Endothelial cell of umbilical vein (primary cell): ENCODE measurements at regions not wholly inside any gene's neighbourhood (a gene's known extent, or its start where the extent isn't known, plus 50 kb on each side); places are given as distances from the start of the nearest gene placed in this dataset.

Experiments used
- BruUV-seq: library from RNA; stranded (reverse); fragments of 400-500 nt; replicated peaks from 2 replicates; lab custom pipeline; 2021; lab: Mats Ljungman, UMichigan
- CTCF ChIA-PET: fragments of 300-600, 350-600 bp; sonication (Branson Sonifier 250); formaldehyde crosslinking; loops from one replicate; lab custom pipeline; 2021; ENCODE audit warnings: antibody characterized with exemption, inconsistent platforms; lab: Charles Lee
- POLR2A ChIA-PET: fragments of 300-600, 350-600 bp; sonication (Branson Sonifier 250); formaldehyde crosslinking; loops from one replicate; lab custom pipeline; 2021; ENCODE audit warnings: antibody characterized with exemption, inconsistent platforms; lab: Charles Lee
- DNase-seq: peaks from one replicate; pipeline ENCODE4 v3.0.0-alpha.2; 2011; ENCODE audit warnings: low read depth, low spot score
- FAIRE-seq: peaks from 2 replicates; lab custom pipeline; 2011; peaks lifted over from hg19 to GRCh38; lab: Jason Lieb, UNC
- H2AFZ ChIP-seq: 2 replicates; pipeline ENCODE4 v1.6.0; 2012; ENCODE audit warnings: low read depth, low read length, control low read depth, inconsistent platforms
- H3K27ac ChIP-seq: 2 replicates; pipeline ENCODE4 v1.5.1; 2011; ENCODE audit warnings: low read depth, mild to moderate bottlenecking, control low read depth, low read length, moderate library complexity; ENCODE audit not compliant: insufficient read depth
- H3K27me3 ChIP-seq, 2 experiments: 2 replicates each; pipeline versions ENCODE4 v1.6.0 to v1.6.1; 2011; ENCODE audit warnings: low read length in 2 of 2, mixed read lengths in 1 of 2; ENCODE audit not compliant: control insufficient read depth in 2 of 2, insufficient read depth in 2 of 2
- H3K36me3 ChIP-seq, 2 experiments: 2 replicates in 1 of 2; 3 replicates in 1 of 2; pipeline ENCODE4 v1.5.1; 2011; ENCODE audit warnings: low read length in 2 of 2, mild to moderate bottlenecking in 1 of 2, moderate library complexity in 1 of 2; ENCODE audit not compliant: control insufficient read depth in 2 of 2, insufficient read depth in 2 of 2; ENCODE audit errors: extremely low read depth in 1 of 2
- H3K4me1 ChIP-seq: 3 replicates; pipeline ENCODE4 v1.5.1; 2011; ENCODE audit warnings: mild to moderate bottlenecking, low read length; ENCODE audit not compliant: control insufficient read depth, insufficient read depth; ENCODE audit errors: extremely low read depth
- H3K4me2 ChIP-seq: 2 replicates; pipeline ENCODE4 v1.6.1; 2011; ENCODE audit warnings: low read length, control low read depth, mixed read lengths; ENCODE audit not compliant: insufficient read depth
- H3K4me3 ChIP-seq, 3 experiments: fragments of 200-600 bp in 1 of 3; sonication (generic), shearing (Covaris generic) in 1 of 3; replicated peaks in 1 of 3; 2 replicates each; pipeline ENCODE4 v1.5.1; 2011 to 2016; ENCODE audit warnings: control low read depth in 3 of 3, low read length in 3 of 3, mild to moderate bottlenecking in 2 of 3, inconsistent platforms in 1 of 3, low read depth in 1 of 3, moderate library complexity in 1 of 3; ENCODE audit not compliant: insufficient read depth in 1 of 3
- H3K79me2 ChIP-seq: 2 replicates; pipeline ENCODE4 v1.6.0; 2012; ENCODE audit warnings: low read length, inconsistent platforms; ENCODE audit not compliant: control insufficient read depth, insufficient read depth
- H3K9ac ChIP-seq: replicated peaks from 2 replicates; pipeline ENCODE3; 2011; ENCODE audit warnings: low read length, control low read depth; ENCODE audit not compliant: insufficient read depth; ENCODE audit errors: extremely low read depth
- H3K9me1 ChIP-seq: replicated peaks from 3 replicates; pipeline ENCODE4 v1.6.0; 2011; ENCODE audit warnings: mild to moderate bottlenecking, low read length; ENCODE audit not compliant: control insufficient read depth, insufficient read depth; ENCODE audit errors: extremely low read depth
- H3K9me3 ChIP-seq: replicated peaks from 2 replicates; pipeline ENCODE4 v1.5.1; 2012; ENCODE audit warnings: low read length, inconsistent platforms; ENCODE audit not compliant: control insufficient read depth, insufficient read depth
- H4K20me1 ChIP-seq: replicated peaks from 2 replicates; pipeline ENCODE3; 2011; ENCODE audit warnings: mild to moderate bottlenecking, low read length; ENCODE audit not compliant: control insufficient read depth, insufficient read depth; ENCODE audit errors: extremely low read depth
- EZH2 ChIP-seq: IDR thresholded peaks from 2 replicates; pipeline ENCODE4 v1.6.1; 2012; ENCODE audit warnings: borderline replicate concordance, low read depth, mild to moderate bottlenecking, moderate library complexity, low read length, inconsistent platforms; ENCODE audit not compliant: severe bottlenecking
- FOS ChIP-seq: IDR thresholded peaks from 2 replicates; pipeline ENCODE4 v1.6.1; 2011; ENCODE audit warnings: mild to moderate bottlenecking, low read length, moderate library complexity, borderline replicate concordance; ENCODE audit not compliant: insufficient read depth
- GATA2 ChIP-seq: IDR thresholded peaks from 2 replicates; pipeline ENCODE4 v1.7.0; 2011; ENCODE audit warnings: low read depth, mild to moderate bottlenecking, moderate library complexity, mixed read lengths, low read length; ENCODE audit not compliant: insufficient read length, insufficient read depth
- JUN ChIP-seq: IDR thresholded peaks from 2 replicates; pipeline ENCODE4 v1.6.1; 2011; ENCODE audit warnings: borderline replicate concordance, low read depth; ENCODE audit not compliant: insufficient read length, insufficient read depth
- MYC ChIP-seq: IDR thresholded peaks from one replicate; pipeline ENCODE4 v1.6.1; 2011; ENCODE audit warnings: mild to moderate bottlenecking, low read depth, low read length
- POLR2A ChIP-seq: IDR thresholded peaks from 2 replicates; pipeline ENCODE4 v1.6.1; 2012; ENCODE audit warnings: low read depth, mild to moderate bottlenecking, control low read depth, low read length
- POLR2AphosphoS5 ChIP-seq: IDR thresholded peaks from 2 replicates; pipeline ENCODE4 v1.6.1; 2012; ENCODE audit warnings: low read depth, mild to moderate bottlenecking, control low read depth, low read length, moderate library complexity; ENCODE audit not compliant: insufficient read depth
- dilution Hi-C: fragments of 300-500 bp; cut with MboI; formaldehyde crosslinking; loops from one replicate; pipeline ENCODE4 v1.15.0; 2019; ENCODE audit warnings: low sequenced_read_pairs; ENCODE audit not compliant: extremely low pct_ligation_motif_present
- intact Hi-C: fragments of 100-400 bp; cut with micrococcal nuclease; formaldehyde crosslinking; loops from one replicate; pipeline ENCODE4 v1.10.0; 2022
- TF ChIP-seq, protein P1 (sequence below), 2 donors: IDR thresholded peaks; 1 replicate in 1 of 2; 2 replicates in 1 of 2; pipeline ENCODE4 v1.5.1; 2011; ENCODE audit warnings: low read length in 2 of 2, mild to moderate bottlenecking in 2 of 2, moderate library complexity in 2 of 2, control low read depth in 1 of 2, inconsistent platforms in 1 of 2, low read depth in 1 of 2; ENCODE audit not compliant: insufficient read depth in 1 of 2; ENCODE audit errors: extremely low read depth in 1 of 2
- TF ChIP-seq, protein P2 (sequence below): IDR thresholded peaks from 2 replicates; pipeline ENCODE4 v1.6.1; 2011; ENCODE audit not compliant: insufficient read depth, insufficient read length

DNA sequence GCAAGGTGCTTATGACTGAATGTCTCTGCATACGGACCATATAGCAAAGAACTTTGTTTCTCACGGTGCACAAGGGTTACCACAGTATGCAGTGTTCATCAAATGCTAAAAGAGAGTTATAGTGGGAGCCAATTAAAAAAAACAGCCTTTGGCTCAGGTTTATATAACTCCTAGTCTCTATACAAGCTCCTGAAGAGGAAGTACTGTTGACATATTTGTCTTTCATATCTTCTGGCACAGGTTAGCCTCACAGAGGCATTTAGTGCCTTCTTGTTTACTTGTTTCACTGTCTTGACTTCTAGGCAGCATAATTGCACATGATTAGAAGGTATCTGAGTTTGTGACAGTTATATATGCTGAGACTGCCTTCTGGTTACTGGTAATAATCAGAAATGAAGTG lies 158.8 kb upstream of the FAM47C start:
- no peak for DNase-seq
- no TSS peak for BruUV-seq
- Histone ChIP-seq H3K27me3 (no peaks in the 10 kb centered on the region), H2AFZ (no peak overlapping the region), H3K4me3 (no peak overlapping the region), H3K9me1 (no peaks in the 10 kb centered on the region), H3K9me3 (no peaks in the 10 kb centered on the region), H4K20me1 (no peaks in the 10 kb centered on the region), H3K27ac (no peak overlapping the region), H3K4me2 (no peak overlapping the region), H3K9ac (no peak overlapping the region), H3K79me2 (no peaks in the 10 kb centered on the region), H3K36me3 (no peaks in the 10 kb centered on the region), H3K4me1 (no peaks in the 10 kb centered on the region)
- intact Hi-C loops, result no loop called here
- FAIRE-seq, result no peak
- dilution Hi-C loops, result no loop called here
- POLR2A ChIA-PET, result no interaction called here
- CTCF ChIA-PET, result no interaction called here
- TF ChIP-seq POLR2AphosphoS5, result no peak
- no peak for TF ChIP-seq JUN
- TF ChIP-seq, protein P1, sequence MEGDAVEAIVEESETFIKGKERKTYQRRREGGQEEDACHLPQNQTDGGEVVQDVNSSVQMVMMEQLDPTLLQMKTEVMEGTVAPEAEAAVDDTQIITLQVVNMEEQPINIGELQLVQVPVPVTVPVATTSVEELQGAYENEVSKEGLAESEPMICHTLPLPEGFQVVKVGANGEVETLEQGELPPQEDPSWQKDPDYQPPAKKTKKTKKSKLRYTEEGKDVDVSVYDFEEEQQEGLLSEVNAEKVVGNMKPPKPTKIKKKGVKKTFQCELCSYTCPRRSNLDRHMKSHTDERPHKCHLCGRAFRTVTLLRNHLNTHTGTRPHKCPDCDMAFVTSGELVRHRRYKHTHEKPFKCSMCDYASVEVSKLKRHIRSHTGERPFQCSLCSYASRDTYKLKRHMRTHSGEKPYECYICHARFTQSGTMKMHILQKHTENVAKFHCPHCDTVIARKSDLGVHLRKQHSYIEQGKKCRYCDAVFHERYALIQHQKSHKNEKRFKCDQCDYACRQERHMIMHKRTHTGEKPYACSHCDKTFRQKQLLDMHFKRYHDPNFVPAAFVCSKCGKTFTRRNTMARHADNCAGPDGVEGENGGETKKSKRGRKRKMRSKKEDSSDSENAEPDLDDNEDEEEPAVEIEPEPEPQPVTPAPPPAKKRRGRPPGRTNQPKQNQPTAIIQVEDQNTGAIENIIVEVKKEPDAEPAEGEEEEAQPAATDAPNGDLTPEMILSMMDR (IDR thresholded peaks at IDR 0.05; ENCODE audit: extremely low read depth in 1 of 2, insufficient read depth in 1 of 2, low read depth in 1 of 2, low read length in 2 of 2), result no peak
- no peak for TF ChIP-seq POLR2A
- no peak for TF ChIP-seq MYC
- no peak for TF ChIP-seq EZH2
- TF ChIP-seq FOS, result no peak
- TF ChIP-seq, protein P2, sequence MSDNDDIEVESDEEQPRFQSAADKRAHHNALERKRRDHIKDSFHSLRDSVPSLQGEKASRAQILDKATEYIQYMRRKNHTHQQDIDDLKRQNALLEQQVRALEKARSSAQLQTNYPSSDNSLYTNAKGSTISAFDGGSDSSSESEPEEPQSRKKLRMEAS, result no peak
- TF ChIP-seq GATA2, result no peak
